HepG2 (cell line): ENCODE measurements at regions not wholly inside any gene's neighbourhood (a gene's known extent, or its start where the extent isn't known, plus 50 kb on each side); places are given as distances from the start of the nearest gene placed in this dataset.

Source experiments
- HMGA1 ChIP-seq: sonication (generic); formaldehyde crosslinking; conservative IDR thresholded peaks from 2 replicates; pipeline ENCODE4 v1.4.0; 2020; ENCODE audit warnings: missing genetic modification reagents
- MAFF ChIP-seq: IDR thresholded peaks from 2 replicates; pipeline ENCODE4 v1.6.1; 2011; ENCODE audit warnings: low read depth, low read length, improper control_type of control experiment
- ZNF253 ChIP-seq: sonication (generic); formaldehyde crosslinking; IDR thresholded peaks from 2 replicates; pipeline ENCODE4 v1.8.0; 2022; ENCODE audit warnings: mild to moderate bottlenecking, missing genetic modification reagents, borderline replicate concordance
- ZNF282 ChIP-seq: fragments of 450-650 bp; IDR thresholded peaks from 2 replicates; pipeline ENCODE4 v1.6.1; 2018; ENCODE audit not compliant: partially characterized antibody
- ZNF446 ChIP-seq: sonication (generic); formaldehyde crosslinking; IDR thresholded peaks from 2 replicates; pipeline ENCODE4 v1.5.0; 2020; ENCODE audit warnings: mild to moderate bottlenecking, missing genetic modification reagents
- ZNF468 ChIP-seq: sonication (generic); formaldehyde crosslinking; IDR thresholded peaks from 2 replicates; pipeline ENCODE4 v1.8.0; 2022; ENCODE audit warnings: mild to moderate bottlenecking, moderate library complexity, missing genetic modification reagents
- TF ChIP-seq, protein P1 (sequence below): sonication (generic); formaldehyde crosslinking; IDR thresholded peaks from 2 replicates; pipeline ENCODE4 v1.4.0; 2020; ENCODE audit warnings: mild to moderate bottlenecking, low read depth, missing genetic modification reagents
- TF ChIP-seq, protein P2 (sequence below): sonication (generic); formaldehyde crosslinking; IDR thresholded peaks from 2 replicates; pipeline ENCODE4 v1.9.0; 2021; ENCODE audit warnings: missing genetic modification reagents, borderline replicate concordance
- TF ChIP-seq, protein P3 (sequence below): sonication (generic); formaldehyde crosslinking; IDR thresholded peaks from 2 replicates; pipeline ENCODE4 v1.4.0; 2020; ENCODE audit warnings: mild to moderate bottlenecking, missing genetic modification reagents

DNA sequence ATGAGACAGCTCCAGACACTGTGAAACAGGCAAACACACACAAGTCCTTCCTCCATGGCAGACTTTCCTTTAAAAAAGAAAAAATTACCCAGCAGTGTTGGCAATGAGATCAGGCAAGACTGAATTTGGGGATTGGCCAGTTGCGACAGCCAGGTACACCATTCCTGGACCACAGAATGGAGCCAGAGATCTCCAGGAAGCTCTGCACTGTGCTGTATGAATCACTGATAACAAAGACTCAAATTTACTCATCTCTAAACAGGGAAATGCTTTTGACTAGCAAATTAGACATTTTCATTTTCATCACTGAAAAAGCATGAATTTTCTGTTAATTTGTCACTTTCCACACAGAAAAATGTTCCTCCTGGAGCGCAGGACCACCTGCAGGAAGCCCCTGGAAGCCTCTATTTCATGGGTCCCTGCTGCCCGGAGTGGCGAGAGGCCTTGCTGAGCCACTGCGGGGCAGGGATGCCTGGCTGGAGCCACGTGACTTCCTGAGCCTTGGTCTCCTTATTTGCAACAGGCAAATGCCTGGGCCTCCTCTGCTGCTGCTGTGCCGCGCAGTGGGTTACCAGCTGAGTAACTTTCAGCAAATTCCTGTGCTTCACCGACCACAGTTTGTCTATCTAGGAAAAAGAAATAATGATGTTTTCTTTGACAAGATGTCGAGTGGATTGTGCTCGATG lies 185.9 kb upstream of the ZNF618 start (continued):
- TF ChIP-seq, protein P1, sequence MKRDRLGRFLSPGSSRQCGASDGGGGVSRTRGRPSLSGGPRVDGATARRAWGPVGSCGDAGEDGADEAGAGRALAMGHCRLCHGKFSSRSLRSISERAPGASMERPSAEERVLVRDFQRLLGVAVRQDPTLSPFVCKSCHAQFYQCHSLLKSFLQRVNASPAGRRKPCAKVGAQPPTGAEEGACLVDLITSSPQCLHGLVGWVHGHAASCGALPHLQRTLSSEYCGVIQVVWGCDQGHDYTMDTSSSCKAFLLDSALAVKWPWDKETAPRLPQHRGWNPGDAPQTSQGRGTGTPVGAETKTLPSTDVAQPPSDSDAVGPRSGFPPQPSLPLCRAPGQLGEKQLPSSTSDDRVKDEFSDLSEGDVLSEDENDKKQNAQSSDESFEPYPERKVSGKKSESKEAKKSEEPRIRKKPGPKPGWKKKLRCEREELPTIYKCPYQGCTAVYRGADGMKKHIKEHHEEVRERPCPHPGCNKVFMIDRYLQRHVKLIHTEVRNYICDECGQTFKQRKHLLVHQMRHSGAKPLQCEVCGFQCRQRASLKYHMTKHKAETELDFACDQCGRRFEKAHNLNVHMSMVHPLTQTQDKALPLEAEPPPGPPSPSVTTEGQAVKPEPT = no peak
- TF ChIP-seq, protein P2, sequence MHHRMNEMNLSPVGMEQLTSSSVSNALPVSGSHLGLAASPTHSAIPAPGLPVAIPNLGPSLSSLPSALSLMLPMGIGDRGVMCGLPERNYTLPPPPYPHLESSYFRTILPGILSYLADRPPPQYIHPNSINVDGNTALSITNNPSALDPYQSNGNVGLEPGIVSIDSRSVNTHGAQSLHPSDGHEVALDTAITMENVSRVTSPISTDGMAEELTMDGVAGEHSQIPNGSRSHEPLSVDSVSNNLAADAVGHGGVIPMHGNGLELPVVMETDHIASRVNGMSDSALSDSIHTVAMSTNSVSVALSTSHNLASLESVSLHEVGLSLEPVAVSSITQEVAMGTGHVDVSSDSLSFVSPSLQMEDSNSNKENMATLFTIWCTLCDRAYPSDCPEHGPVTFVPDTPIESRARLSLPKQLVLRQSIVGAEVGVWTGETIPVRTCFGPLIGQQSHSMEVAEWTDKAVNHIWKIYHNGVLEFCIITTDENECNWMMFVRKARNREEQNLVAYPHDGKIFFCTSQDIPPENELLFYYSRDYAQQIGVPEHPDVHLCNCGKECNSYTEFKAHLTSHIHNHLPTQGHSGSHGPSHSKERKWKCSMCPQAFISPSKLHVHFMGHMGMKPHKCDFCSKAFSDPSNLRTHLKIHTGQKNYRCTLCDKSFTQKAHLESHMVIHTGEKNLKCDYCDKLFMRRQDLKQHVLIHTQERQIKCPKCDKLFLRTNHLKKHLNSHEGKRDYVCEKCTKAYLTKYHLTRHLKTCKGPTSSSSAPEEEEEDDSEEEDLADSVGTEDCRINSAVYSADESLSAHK (CRISPR knock-in tag) = no peak
- TF ChIP-seq ZNF282 (no peak), ZNF253 (CRISPR knock-in tag) (no peak), ZNF468 (CRISPR knock-in tag) (no peak), MAFF (no peak), HMGA1 (no peak), ZNF446 (CRISPR knock-in tag) (no peak)
- TF ChIP-seq, protein P3, sequence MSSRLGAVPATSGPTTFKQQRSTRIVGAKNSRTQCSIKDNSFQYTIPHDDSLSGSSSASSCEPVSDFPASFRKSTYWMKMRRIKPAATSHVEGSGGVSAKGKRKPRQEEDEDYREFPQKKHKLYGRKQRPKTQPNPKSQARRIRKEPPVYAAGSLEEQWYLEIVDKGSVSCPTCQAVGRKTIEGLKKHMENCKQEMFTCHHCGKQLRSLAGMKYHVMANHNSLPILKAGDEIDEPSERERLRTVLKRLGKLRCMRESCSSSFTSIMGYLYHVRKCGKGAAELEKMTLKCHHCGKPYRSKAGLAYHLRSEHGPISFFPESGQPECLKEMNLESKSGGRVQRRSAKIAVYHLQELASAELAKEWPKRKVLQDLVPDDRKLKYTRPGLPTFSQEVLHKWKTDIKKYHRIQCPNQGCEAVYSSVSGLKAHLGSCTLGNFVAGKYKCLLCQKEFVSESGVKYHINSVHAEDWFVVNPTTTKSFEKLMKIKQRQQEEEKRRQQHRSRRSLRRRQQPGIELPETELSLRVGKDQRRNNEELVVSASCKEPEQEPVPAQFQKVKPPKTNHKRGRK (CRISPR knock-in tag) = no peak
